COLO668 (cell line): ENCODE measurements at regions not wholly inside any gene's neighbourhood (a gene's known extent, or its start where the extent isn't known, plus 50 kb on each side); places are given as distances from the start of the nearest gene placed in this dataset.
"Not testable (repeated sequence)": the region's sequence is repeated elsewhere in the genome, so short reads cannot be mapped to it uniquely, and the experiment has no call there.

ENCODE experiments used
- DNase-seq: peaks from one replicate; lab custom pipeline; 2025; ENCODE audit not compliant: unreplicated experiment; lab: John Stamatoyannopoulos, UW

DNA sequence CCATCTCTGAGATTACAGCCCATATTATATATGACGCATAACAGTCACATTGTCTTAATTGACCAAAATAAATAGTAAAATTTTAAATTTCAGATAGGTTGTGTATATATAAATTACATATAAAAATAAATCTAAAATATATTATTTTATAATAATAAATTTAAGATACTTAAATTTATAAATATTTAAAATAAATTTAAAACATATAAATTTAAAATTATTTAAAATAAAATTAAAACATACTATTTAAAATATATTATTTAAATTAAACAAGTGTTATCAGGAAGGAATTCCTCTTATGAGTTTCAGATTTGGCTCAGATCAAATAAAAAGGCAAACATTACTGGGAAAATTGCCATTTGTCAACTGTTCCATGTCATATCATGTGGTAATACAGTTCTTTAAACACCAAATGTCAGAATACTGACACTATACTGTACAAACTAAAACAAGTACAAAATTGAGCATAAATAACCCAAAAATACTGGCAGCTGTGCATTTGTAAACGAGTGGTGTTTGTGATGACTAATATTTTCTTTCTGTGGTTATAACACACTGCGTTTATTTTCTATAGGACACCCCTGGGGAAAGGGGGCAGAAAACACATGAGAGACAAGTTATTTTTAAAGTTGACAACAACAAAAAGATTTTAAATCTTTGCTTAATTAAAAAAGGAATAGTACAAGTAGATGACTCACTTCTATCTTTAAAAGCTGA, 71.3 kb upstream of the DGKB start:
- no peak for DNase-seq

DNA sequence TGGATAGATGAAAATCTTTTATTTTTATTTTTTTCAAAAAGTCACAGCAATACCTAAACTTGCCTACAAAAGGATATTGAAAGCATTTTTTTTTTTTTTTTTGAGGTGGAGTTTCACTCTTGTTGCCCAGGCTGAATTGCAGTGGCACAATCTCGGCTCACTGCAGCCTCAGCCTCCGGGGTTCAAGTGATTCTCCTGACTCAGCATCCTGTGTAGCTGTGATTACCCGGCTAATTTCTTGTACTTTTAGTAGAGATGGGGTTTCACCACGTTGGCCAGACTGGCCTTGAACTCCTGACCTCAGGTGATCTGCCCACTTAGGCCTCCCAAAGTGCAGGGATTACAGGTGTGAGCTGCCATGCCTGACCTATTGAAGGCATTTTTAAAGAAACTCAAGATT, 69.1 kb upstream of the DGKB start:
- not testable (repeated sequence) for DNase-seq

DNA sequence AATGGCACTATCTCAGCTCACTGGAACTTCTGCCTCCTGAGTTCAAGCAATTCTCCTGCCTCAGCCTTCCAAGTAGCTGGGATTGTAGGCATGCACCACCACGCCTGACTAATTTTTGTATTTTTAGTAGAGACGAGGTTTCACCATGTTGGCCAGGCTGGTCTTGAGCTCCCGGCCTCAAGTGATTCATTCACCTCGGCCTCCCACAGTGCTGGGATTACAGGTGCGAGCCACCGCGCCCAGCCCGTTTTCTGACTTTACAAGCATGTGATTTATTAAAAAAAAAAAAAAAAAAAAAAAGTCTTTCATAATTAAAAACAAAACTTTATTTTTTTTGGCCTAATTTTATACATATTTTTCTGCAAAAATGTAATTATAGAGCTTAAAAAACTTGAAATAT, 64.8 kb upstream of the DGKB start:
- DNase-seq = not testable (repeated sequence)

DNA sequence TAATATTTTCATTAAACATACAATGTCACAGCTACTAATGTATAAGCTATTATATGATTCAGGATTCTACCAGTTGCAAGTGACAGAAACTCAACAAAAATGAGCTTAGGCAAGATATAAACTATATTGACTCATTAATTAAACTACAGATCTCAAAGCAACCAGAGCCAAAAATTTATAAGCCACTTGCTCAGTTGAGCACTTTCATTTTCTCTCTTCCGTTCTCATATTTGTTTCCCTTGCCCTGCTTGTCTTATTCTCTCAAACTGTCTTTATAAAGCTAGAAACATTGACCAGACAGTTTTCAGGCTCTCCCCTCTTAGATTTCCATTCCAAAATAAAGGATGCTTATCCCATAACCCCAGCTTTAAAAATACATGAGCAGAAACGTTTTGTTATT, 60.2 kb upstream of the DGKB start:
- no peak for DNase-seq

DNA sequence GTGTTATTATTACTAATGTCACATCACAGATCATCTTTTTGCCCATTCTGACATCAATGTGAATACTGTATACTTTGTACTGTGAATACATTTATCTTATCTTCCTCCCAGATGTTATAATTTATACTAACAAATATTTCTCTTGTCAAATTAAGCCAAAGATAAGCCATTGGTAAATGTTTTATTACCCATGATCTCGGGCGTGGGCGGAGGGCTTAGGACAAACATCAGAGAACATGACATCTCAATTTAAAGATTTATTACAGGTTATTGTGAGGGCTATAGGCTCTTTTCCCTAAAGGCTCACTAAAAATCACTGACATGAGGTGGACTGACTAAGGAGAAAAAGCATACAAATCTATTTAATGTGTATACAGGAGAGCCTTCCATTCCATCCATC, 58.2 kb upstream of the DGKB start:
- DNase-seq = no peak

DNA sequence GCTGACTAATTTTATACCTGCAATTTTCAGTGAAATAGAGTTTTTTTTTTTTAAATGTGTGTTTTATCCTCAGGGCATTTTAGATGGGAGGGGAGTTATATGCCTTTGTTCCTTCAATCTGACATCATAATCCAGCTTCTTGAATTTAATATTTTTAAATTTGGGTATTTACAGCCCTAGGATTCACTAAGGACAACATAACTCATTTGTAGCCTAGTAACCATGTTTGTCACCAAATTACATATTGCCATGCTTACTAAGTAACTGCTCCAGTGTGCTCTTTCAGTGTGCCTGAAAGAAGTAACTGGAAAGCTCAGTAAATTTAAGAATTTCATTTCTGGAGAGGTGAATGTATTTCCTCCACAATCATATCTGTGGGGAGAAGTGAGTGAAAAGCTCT, 56.8 kb upstream of the DGKB start:
- DNase-seq = no peak

DNA sequence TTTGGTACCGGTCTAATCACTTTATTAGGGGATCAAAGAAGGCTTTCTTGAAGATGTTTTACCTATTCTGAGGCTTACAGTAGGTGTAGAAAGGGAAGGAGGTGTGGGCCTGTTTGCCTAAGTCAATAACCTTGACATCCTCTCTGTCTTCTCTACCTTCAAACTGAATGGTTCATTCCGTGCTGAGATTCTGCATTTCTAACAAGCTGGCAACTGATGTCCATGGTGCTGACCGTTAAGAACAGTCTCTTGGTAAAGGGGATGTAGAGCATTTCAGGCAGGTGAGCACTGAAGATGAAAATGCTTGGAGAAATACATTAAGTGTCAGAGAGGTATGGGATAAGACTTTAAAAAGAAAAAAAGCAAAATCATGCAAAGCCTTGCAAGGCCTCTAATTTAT, 51.5 kb upstream of the DGKB start:
- DNase-seq = no peak
